ENCODE measurements at regions not wholly inside any gene's neighbourhood (a gene's known extent, or its start where the extent isn't known, plus 50 kb on each side); places are given as distances from the start of the nearest gene placed in this dataset.
A peak's percentile ranks its signal among the peaks of the same experiment; 100 is the strongest.

- no peaks in the 10 kb centered on the region for H3K36me3 Mint-ChIP-seq
- H3K27ac Mint-ChIP-seq: no peak overlapping the region
- H3K4me1 Mint-ChIP-seq: no peaks in the 10 kb centered on the region
- H3K4me3 Mint-ChIP-seq: no peak overlapping the region
- H3K27me3 Mint-ChIP-seq (ENCODE audit: low read depth in 3 of 3): peaks cover 0 to 2% (median 0%) of the 10 kb centered on the region in 3 donors
- H3K9me3 Mint-ChIP-seq: peaks cover 2 to 12% (median 7%) of the 10 kb centered on the region in 6 donors
- no peak for DNase-seq
Measured at GRCh38 chr6:22036275-22036674, 260.6 kb downstream of the PRL start.

- Mint-ChIP-seq H3K4me1 (no peaks in the 10 kb centered on the region), H3K27ac (no peak overlapping the region), H3K27me3 (ENCODE audit: low read depth in 3 of 3) (peaks cover 0 to 2% (median 0%) of the 10 kb centered on the region in 3 donors), H3K9me3 (peaks cover 2 to 12% (median 7%) of the 10 kb centered on the region in 6 donors), H3K36me3 (no peaks in the 10 kb centered on the region), H3K4me3 (no peak overlapping the region)
- DNase-seq: no peak
Measured at GRCh38 chr6:22036699-22037098, 260.1 kb downstream of the PRL start.

- Mint-ChIP-seq H3K4me1 (no peaks in the 10 kb centered on the region), H3K4me3 (no peak overlapping the region), H3K27ac (no peak overlapping the region), H3K36me3 (no peaks in the 10 kb centered on the region), H3K27me3 (ENCODE audit: low read depth in 3 of 3) (peaks cover 0 to 2% (median 2%) of the 10 kb centered on the region in 3 donors), H3K9me3 (peaks cover 0 to 12% (median 7%) of the 10 kb centered on the region in 6 donors)
- DNase-seq: no peak
Measured at GRCh38 chr6:22041797-22042480, 254.9 kb downstream of the PRL start.

- Mint-ChIP-seq H3K4me1 (no peaks in the 10 kb centered on the region), H3K27me3 (ENCODE audit: low read depth in 3 of 3) (peaks cover 0 to 2% (median 2%) of the 10 kb centered on the region in 3 donors), H3K9me3 (peaks cover 0 to 12% (median 7%) of the 10 kb centered on the region in 6 donors), H3K27ac (no peak overlapping the region), H3K36me3 (no peaks in the 10 kb centered on the region), H3K4me3 (no peak overlapping the region)
- no peak for DNase-seq
Measured at GRCh38 chr6:22042706-22043105, 254.1 kb downstream of the PRL start.

- no peak for DNase-seq
- H3K36me3 Mint-ChIP-seq: no peaks in the 10 kb centered on the region
- no peaks in the 10 kb centered on the region for H3K4me1 Mint-ChIP-seq
- peaks cover 0 to 2% (median 2%) of the 10 kb centered on the region in 3 donors for H3K27me3 Mint-ChIP-seq (ENCODE audit: low read depth in 3 of 3)
- H3K27ac Mint-ChIP-seq: no peak overlapping the region
- peaks cover 0 to 12% (median 7%) of the 10 kb centered on the region in 6 donors for H3K9me3 Mint-ChIP-seq
- H3K4me3 Mint-ChIP-seq: no peak overlapping the region
Measured at GRCh38 chr6:22043284-22043962, 253.4 kb downstream of the PRL start.

GRCh38 chr6:22045261-22045912, 251.4 kb downstream of the PRL start:
- DNase-seq: peak; percentile 29 to 43 (median 31)
- Mint-ChIP-seq H3K27ac (no peak overlapping the region), H3K4me3 (no peak overlapping the region), H3K27me3 (ENCODE audit: low read depth in 3 of 3) (peaks cover 0 to 2% (median 2%) of the 10 kb centered on the region in 3 donors), H3K4me1 (no peaks in the 10 kb centered on the region), H3K36me3 (no peaks in the 10 kb centered on the region), H3K9me3 (peaks cover 0 to 7% (median 3%) of the 10 kb centered on the region in 6 donors)

GRCh38 chr6:22049002-22049401, 247.8 kb downstream of the PRL start:
- peaks cover 0 to 2% (median 2%) of the 10 kb centered on the region in 3 donors for H3K27me3 Mint-ChIP-seq (ENCODE audit: low read depth in 3 of 3)
- H3K4me1 Mint-ChIP-seq: no peaks in the 10 kb centered on the region
- H3K27ac Mint-ChIP-seq: no peak overlapping the region
- no peak overlapping the region for H3K4me3 Mint-ChIP-seq
- no peak for DNase-seq
- peaks cover 0 to 2% (median 0%) of the 10 kb centered on the region in 6 donors for H3K9me3 Mint-ChIP-seq
- H3K36me3 Mint-ChIP-seq: no peaks in the 10 kb centered on the region

- H3K4me1 Mint-ChIP-seq: no peaks in the 10 kb centered on the region
- peaks cover 0 to 2% (median 0%) of the 10 kb centered on the region in 6 donors for H3K9me3 Mint-ChIP-seq
- no peak overlapping the region for H3K4me3 Mint-ChIP-seq
- H3K27me3 Mint-ChIP-seq (ENCODE audit: low read depth in 3 of 3): no peaks in the 10 kb centered on the region
- H3K27ac Mint-ChIP-seq: no peak overlapping the region
- H3K36me3 Mint-ChIP-seq: no peaks in the 10 kb centered on the region
- no peak for DNase-seq
Measured at GRCh38 chr6:22053391-22053997, 243.3 kb downstream of the PRL start.

- H3K4me3 Mint-ChIP-seq: no peak overlapping the region
- no peaks in the 10 kb centered on the region for H3K36me3 Mint-ChIP-seq
- no peak overlapping the region for H3K27ac Mint-ChIP-seq
- no peaks in the 10 kb centered on the region for H3K4me1 Mint-ChIP-seq
- H3K27me3 Mint-ChIP-seq (ENCODE audit: low read depth in 3 of 3): peaks cover 0 to 6% (median 0%) of the 10 kb centered on the region in 3 donors
- peaks cover 0 to 7% (median 0%) of the 10 kb centered on the region in 6 donors for H3K9me3 Mint-ChIP-seq
- DNase-seq: no peak
Measured at GRCh38 chr6:22056398-22056797, 240.4 kb downstream of the PRL start.

GRCh38 chr6:22057962-22058361, 238.9 kb downstream of the PRL start:
- Mint-ChIP-seq H3K36me3 (no peaks in the 10 kb centered on the region), H3K4me3 (no peak overlapping the region), H3K4me1 (peaks cover 8% of the 10 kb centered on the region in 2 donors), H3K27ac (no peak overlapping the region), H3K27me3 (ENCODE audit: low read depth in 3 of 3) (peaks cover 4 to 6% (median 5%) of the 10 kb centered on the region in 3 donors), H3K9me3 (peaks cover 0 to 7% (median 0%) of the 10 kb centered on the region in 6 donors)
- DNase-seq: no peak

GRCh38 chr6:22059126-22059525, 237.7 kb downstream of the PRL start:
- H3K4me3 Mint-ChIP-seq: no peak overlapping the region
- DNase-seq: no peak
- no peak overlapping the region for H3K27ac Mint-ChIP-seq
- peaks cover 0 to 7% (median 0%) of the 10 kb centered on the region in 6 donors for H3K9me3 Mint-ChIP-seq
- peaks cover 12 to 14% of the 10 kb centered on the region in 2 donors for H3K4me1 Mint-ChIP-seq
- H3K27me3 Mint-ChIP-seq (ENCODE audit: low read depth in 3 of 3): peaks cover 5 to 6% (median 6%) of the 10 kb centered on the region in 3 donors
- H3K36me3 Mint-ChIP-seq: no peaks in the 10 kb centered on the region

GRCh38 chr6:22059946-22060345, 236.9 kb downstream of the PRL start:
- no peak overlapping the region for H3K4me3 Mint-ChIP-seq
- H3K36me3 Mint-ChIP-seq: no peaks in the 10 kb centered on the region
- no peak overlapping the region for H3K27ac Mint-ChIP-seq

GRCh38 chr6:22062807-22063408, 233.9 kb downstream of the PRL start:
- Mint-ChIP-seq H3K27me3 (ENCODE audit: low read depth in 3 of 3) (peaks cover 6 to 7% (median 6%) of the 10 kb centered on the region in 3 donors), H3K36me3 (no peaks in the 10 kb centered on the region), H3K27ac (peak overlapping the region; percentile 9 to 84 (median 39)), H3K9me3 (peaks cover 0 to 7% (median 0%) of the 10 kb centered on the region in 6 donors), H3K4me1 (peaks cover 12 to 14% of the 10 kb centered on the region in 2 donors), H3K4me3 (peak overlapping the region; percentile 12 to 82 (median 48))
- DNase-seq: peak; percentile 59 to 72 (median 60)

More at GRCh38 chr6:22059946-22060345, 236.9 kb downstream of the PRL start:
- Mint-ChIP-seq H3K4me1 (peaks cover 12 to 14% of the 10 kb centered on the region in 2 donors), H3K9me3 (peaks cover 0 to 7% (median 0%) of the 10 kb centered on the region in 6 donors), H3K27me3 (ENCODE audit: low read depth in 3 of 3) (peaks cover 5 to 6% (median 6%) of the 10 kb centered on the region in 3 donors)
- DNase-seq: no peak

Data from immature natural killer cell (primary cell).